ENCODE measurements at regions not wholly inside any gene's neighbourhood (a gene's known extent, or its start where the extent isn't known, plus 50 kb on each side); places are given as distances from the start of the nearest gene placed in this dataset.
"Not testable (repeated sequence)": the region's sequence is repeated elsewhere in the genome, so short reads cannot be mapped to it uniquely, and the experiment has no call there.

DNA sequence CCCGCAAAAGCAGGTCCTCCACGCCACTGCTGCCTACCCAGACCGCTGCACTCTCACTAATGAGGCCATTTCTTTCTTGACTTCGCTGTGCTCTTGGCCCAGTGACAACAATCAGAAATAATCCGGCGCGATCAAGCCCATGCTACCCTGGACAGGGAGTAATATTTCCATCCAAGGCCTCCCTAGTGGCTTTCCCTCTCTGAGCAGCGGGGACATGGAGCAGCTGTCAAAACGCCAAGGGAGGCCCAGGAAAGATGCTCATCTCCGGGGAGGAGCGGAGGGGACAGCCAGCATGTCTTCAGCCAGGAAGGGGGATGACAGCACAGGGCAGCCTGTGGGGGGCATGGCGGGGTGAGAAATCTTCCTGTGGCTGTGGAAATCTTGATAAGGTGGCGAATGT lies 154.9 kb downstream of the SEPTIN7 start:
- H3K4me3 ChIP-seq (ENCODE audit: low read length); H3K36me3 ChIP-seq (ENCODE audit: control insufficient read depth, low read length); H4K20me1 ChIP-seq (ENCODE audit: control insufficient read depth, insufficient read depth, low read depth, low read length); H3K4me1 ChIP-seq (ENCODE audit: control insufficient read depth, low read length); H3F3A ChIP-seq (ENCODE audit: control insufficient read depth, insufficient read depth); H3K9me3 ChIP-seq (ENCODE audit: control insufficient read depth, insufficient read depth, low read length); H3K27ac ChIP-seq (ENCODE audit: low read depth, low read length); H3K4me2 ChIP-seq (ENCODE audit: low read length); H3K9me2 ChIP-seq (replicated peaks; ENCODE audit: control insufficient read depth, low read length); H3K79me2 ChIP-seq (ENCODE audit: control insufficient read depth, low read length); H3K27me3 ChIP-seq (ENCODE audit: control insufficient read depth, low read length): not testable (repeated sequence)

DNA sequence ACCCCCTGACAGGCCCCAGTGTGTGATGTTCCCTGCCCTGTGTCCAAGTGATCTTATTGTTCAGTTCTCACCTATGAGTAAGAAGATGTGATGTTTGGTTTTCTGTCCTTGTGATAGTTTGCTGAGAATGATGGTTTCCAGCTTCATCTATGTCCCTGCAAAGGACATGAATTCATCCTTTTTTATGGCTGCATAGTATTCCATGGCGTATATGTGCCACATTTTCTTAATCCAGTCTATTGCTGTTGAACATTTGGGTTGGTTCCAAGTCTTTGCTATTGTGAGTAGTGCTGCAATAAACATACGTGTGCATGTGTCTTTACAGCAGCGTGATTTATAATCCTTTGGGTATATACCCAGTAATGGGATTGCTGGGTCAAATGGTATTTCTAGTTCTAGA lies 156.1 kb downstream of the SEPTIN7 start:
- H3K4me2 ChIP-seq (ENCODE audit: low read length); H3K27me3 ChIP-seq (ENCODE audit: control insufficient read depth, low read length); H3K9me3 ChIP-seq (ENCODE audit: control insufficient read depth, insufficient read depth, low read length); H3K4me3 ChIP-seq (ENCODE audit: low read length); H3K27ac ChIP-seq (ENCODE audit: low read depth, low read length); H3K36me3 ChIP-seq (ENCODE audit: control insufficient read depth, low read length); H3K79me2 ChIP-seq (ENCODE audit: control insufficient read depth, low read length); H3F3A ChIP-seq (ENCODE audit: control insufficient read depth, insufficient read depth); H4K20me1 ChIP-seq (ENCODE audit: control insufficient read depth, insufficient read depth, low read depth, low read length); H3K4me1 ChIP-seq (ENCODE audit: control insufficient read depth, low read length); H3K9me2 ChIP-seq (replicated peaks; ENCODE audit: control insufficient read depth, low read length): not testable (repeated sequence)

DNA sequence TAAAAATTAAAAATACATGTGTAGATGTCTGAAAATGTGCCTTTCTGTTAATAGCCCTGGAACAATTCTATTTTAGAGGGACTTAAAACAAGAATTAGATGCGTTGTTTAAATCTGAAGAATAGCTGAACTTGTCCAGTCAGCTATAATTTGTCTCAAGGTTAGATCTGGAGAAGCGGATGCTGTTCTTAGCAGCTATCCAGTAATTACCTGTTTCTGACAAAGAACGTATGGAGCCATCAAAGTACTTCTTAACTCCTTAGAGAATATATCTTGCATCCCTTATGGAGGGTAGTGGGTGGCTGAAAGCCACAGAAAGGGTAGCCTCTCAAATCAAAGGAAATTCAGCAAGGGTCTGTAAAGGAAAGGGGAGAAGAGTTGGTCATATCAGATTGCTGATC lies 160.4 kb downstream of the SEPTIN7 start:
- not testable (repeated sequence) for H3K27ac ChIP-seq (ENCODE audit: low read depth, low read length); H3K79me2 ChIP-seq (ENCODE audit: control insufficient read depth, low read length); H3K9me2 ChIP-seq (replicated peaks; ENCODE audit: control insufficient read depth, low read length); H3F3A ChIP-seq (ENCODE audit: control insufficient read depth, insufficient read depth); H3K4me3 ChIP-seq (ENCODE audit: low read length); H3K36me3 ChIP-seq (ENCODE audit: control insufficient read depth, low read length); H3K27me3 ChIP-seq (ENCODE audit: control insufficient read depth, low read length); H3K4me2 ChIP-seq (ENCODE audit: low read length); H3K4me1 ChIP-seq (ENCODE audit: control insufficient read depth, low read length); H3K9me3 ChIP-seq (ENCODE audit: control insufficient read depth, insufficient read depth, low read length); H4K20me1 ChIP-seq (ENCODE audit: control insufficient read depth, insufficient read depth, low read depth, low read length)

DNA sequence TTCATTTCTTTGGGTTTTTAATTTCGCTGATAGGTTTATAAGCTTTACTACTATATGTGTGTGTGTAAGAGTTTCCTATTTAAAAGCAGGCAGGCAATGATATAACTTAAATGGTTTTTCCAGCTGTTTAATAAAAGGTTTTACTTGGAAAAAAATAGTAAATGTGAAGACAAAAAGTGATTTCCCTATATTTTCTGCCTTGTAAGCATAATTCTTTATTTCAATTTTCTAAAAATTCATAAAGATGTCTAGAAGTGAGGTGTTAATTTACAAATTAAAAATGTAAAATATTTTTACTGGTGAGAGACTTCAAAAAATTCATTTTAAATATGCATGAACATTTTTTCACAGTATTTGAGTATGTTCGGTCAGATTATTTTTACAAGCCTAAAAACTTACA lies 161.8 kb downstream of the SEPTIN7 start:
- H3K79me2 ChIP-seq (ENCODE audit: control insufficient read depth, low read length); H3F3A ChIP-seq (ENCODE audit: control insufficient read depth, insufficient read depth); H3K4me1 ChIP-seq (ENCODE audit: control insufficient read depth, low read length); H3K4me2 ChIP-seq (ENCODE audit: low read length); H3K4me3 ChIP-seq (ENCODE audit: low read length); H3K27me3 ChIP-seq (ENCODE audit: control insufficient read depth, low read length); H3K9me2 ChIP-seq (replicated peaks; ENCODE audit: control insufficient read depth, low read length); H3K9me3 ChIP-seq (ENCODE audit: control insufficient read depth, insufficient read depth, low read length); H3K36me3 ChIP-seq (ENCODE audit: control insufficient read depth, low read length); H3K27ac ChIP-seq (ENCODE audit: low read depth, low read length); H4K20me1 ChIP-seq (ENCODE audit: control insufficient read depth, insufficient read depth, low read depth, low read length): not testable (repeated sequence)

DNA sequence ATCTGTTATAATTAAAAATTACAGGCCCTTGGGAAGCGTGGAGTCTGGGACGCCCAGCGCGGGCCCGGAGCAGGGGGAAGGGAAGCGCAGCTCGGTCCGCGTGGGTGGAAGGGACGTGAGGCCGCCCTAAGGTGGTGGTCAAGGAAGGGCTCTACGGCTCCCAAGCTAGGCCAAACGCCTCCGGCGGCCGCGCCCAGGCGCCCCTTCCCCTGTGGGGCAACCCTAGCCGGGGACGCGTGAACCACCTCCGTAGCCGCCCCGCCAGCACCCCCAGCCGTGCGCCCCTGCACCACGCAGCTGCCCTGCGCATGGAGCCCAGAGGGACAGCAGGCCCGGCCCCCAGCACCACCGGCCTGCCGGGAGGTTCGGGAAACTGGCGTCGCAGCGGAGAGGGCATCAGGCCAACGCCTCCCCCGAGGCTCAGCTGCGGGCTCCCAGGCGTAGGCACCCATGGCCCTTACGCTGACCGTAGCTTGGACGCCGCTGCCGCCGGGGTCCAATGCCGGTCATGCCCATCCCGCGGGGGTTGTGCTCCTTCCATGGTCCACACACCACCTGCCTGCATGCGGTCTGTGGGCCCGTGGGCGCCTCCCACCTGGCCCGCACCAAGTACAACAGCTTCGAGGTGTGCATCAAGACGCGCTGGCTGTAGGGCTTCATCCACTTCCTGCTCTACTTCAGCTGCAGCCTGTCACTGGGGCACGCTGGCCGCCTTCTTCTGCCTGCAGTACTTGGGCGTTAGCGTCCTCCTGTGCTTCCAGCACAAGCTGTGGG lies 166.7 kb downstream of the SEPTIN7 start:
- H3K4me1 ChIP-seq (ENCODE audit: control insufficient read depth, low read length) = peaks cover 8% of the 10 kb centered on the region; the same call in 1 of the 2 replicates
- no peak overlapping the region for H3K4me2 ChIP-seq (ENCODE audit: low read length)
- H3K9me3 ChIP-seq (ENCODE audit: control insufficient read depth, insufficient read depth, low read length) = no peaks in the 10 kb centered on the region
- H3K79me2 ChIP-seq (ENCODE audit: control insufficient read depth, low read length) = no peaks in the 10 kb centered on the region
- H3K27me3 ChIP-seq (ENCODE audit: control insufficient read depth, low read length) = peaks cover 12% of the 10 kb centered on the region
- H3K4me3 ChIP-seq (ENCODE audit: low read length) = no peak overlapping the region
- H3K36me3 ChIP-seq (ENCODE audit: control insufficient read depth, low read length) = no peaks in the 10 kb centered on the region
- no peaks in the 10 kb centered on the region for H4K20me1 ChIP-seq (ENCODE audit: control insufficient read depth, insufficient read depth, low read depth, low read length)
- TF ChIP-seq, protein P1, sequence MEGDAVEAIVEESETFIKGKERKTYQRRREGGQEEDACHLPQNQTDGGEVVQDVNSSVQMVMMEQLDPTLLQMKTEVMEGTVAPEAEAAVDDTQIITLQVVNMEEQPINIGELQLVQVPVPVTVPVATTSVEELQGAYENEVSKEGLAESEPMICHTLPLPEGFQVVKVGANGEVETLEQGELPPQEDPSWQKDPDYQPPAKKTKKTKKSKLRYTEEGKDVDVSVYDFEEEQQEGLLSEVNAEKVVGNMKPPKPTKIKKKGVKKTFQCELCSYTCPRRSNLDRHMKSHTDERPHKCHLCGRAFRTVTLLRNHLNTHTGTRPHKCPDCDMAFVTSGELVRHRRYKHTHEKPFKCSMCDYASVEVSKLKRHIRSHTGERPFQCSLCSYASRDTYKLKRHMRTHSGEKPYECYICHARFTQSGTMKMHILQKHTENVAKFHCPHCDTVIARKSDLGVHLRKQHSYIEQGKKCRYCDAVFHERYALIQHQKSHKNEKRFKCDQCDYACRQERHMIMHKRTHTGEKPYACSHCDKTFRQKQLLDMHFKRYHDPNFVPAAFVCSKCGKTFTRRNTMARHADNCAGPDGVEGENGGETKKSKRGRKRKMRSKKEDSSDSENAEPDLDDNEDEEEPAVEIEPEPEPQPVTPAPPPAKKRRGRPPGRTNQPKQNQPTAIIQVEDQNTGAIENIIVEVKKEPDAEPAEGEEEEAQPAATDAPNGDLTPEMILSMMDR (IDR thresholded peaks at IDR 0.05; ENCODE audit: low read depth, low read length, poor library complexity, severe bottlenecking) = no peak
- TF ChIP-seq EZH2phosphoT487 (IDR thresholded peaks at IDR 0.05; ENCODE audit: borderline replicate concordance, low read length) = no peak
- no peaks in the 10 kb centered on the region; the same call in 1 of the 2 replicates for H3F3A ChIP-seq (ENCODE audit: control insufficient read depth, insufficient read depth)
- H3K9me2 ChIP-seq (replicated peaks; ENCODE audit: control insufficient read depth, low read length) = no peaks in the 10 kb centered on the region
- H3K27ac ChIP-seq (ENCODE audit: low read depth, low read length) = no peak overlapping the region

Data from DOHH2 (cell line).